IPS DF 19.7 (cell line): ENCODE measurements at regions not wholly inside any gene's neighbourhood (a gene's known extent, or its start where the extent isn't known, plus 50 kb on each side); places are given as distances from the start of the nearest gene placed in this dataset.
"Not testable (repeated sequence)": the region's sequence is repeated elsewhere in the genome, so short reads cannot be mapped to it uniquely, and the experiment has no call there.

Source experiments
- DNase-seq: peaks from one replicate; pipeline ENCODE4 v3.0.0-alpha.2; 2013; ENCODE audit warnings: low read depth, low spot score

- DNase-seq = no peak
Observed at GRCh38 chr17:71423871-71424546, 696.8 kb upstream of the SOX9 start.

GRCh38 chr17:71427801-71428200, 693.0 kb upstream of the SOX9 start:
- no peak for DNase-seq

GRCh38 chr17:71428897-71429296, 691.9 kb upstream of the SOX9 start:
- no peak for DNase-seq

GRCh38 chr17:71430281-71430680, 690.5 kb upstream of the SOX9 start:
- DNase-seq = no peak

- no peak for DNase-seq
Observed at GRCh38 chr17:71431146-71431545, 689.7 kb upstream of the SOX9 start.

GRCh38 chr17:71432378-71433315, 688.2 kb upstream of the SOX9 start:
- no peak for DNase-seq

- no peak for DNase-seq
Observed at GRCh38 chr17:71434716-71435115, 686.1 kb upstream of the SOX9 start.

- DNase-seq = no peak
Observed at GRCh38 chr17:71436479-71436878, 684.3 kb upstream of the SOX9 start.

GRCh38 chr17:71437166-71437565, 683.7 kb upstream of the SOX9 start:
- no peak for DNase-seq

GRCh38 chr17:71438631-71439146, 682.1 kb upstream of the SOX9 start:
- no peak for DNase-seq

- DNase-seq = no peak
Observed at GRCh38 chr17:71440513-71440912, 680.3 kb upstream of the SOX9 start.

- DNase-seq = no peak
Observed at GRCh38 chr17:71441098-71441497, 679.7 kb upstream of the SOX9 start.

- DNase-seq = no peak
Observed at GRCh38 chr17:71444078-71444477, 676.7 kb upstream of the SOX9 start.

- no peak for DNase-seq
Observed at GRCh38 chr17:71446645-71447437, 674.0 kb upstream of the SOX9 start.

GRCh38 chr17:71447644-71448043, 673.2 kb upstream of the SOX9 start:
- DNase-seq = no peak

GRCh38 chr17:71450657-71451056, 670.2 kb upstream of the SOX9 start:
- DNase-seq = not testable (repeated sequence)

- no peak for DNase-seq
Observed at GRCh38 chr17:71453876-71454422, 666.9 kb upstream of the SOX9 start.

- no peak for DNase-seq
Observed at GRCh38 chr17:71455219-71455618, 665.6 kb upstream of the SOX9 start.

- DNase-seq = no peak
Observed at GRCh38 chr17:71458322-71458721, 662.5 kb upstream of the SOX9 start.

GRCh38 chr17:71460943-71461342, 659.9 kb upstream of the SOX9 start:
- no peak for DNase-seq

- no peak for DNase-seq
Observed at GRCh38 chr17:71461498-71462169, 659.2 kb upstream of the SOX9 start.
